H1 (cell line): ENCODE measurements at regions not wholly inside any gene's neighbourhood (a gene's known extent, or its start where the extent isn't known, plus 50 kb on each side); places are given as distances from the start of the nearest gene placed in this dataset.

ENCODE experiments used
- CTCF ChIA-PET: fragments of 300-600 bp; sonication (Branson Sonifier 250); formaldehyde crosslinking; loops from one replicate; lab custom pipeline; 2021; ENCODE audit not compliant: partially characterized antibody; lab: Charles Lee
- POLR2A ChIA-PET: fragments of 300-600 bp; sonication (Branson Sonifier 250); formaldehyde crosslinking; loops from one replicate; lab custom pipeline; 2021; ENCODE audit warnings: inconsistent platforms; ENCODE audit not compliant: partially characterized antibody; lab: Charles Lee
- DNase-seq, 2 experiments: peaks; one replicate each; pipeline versions ENCODE4 v3.0.0 to v3.0.0-alpha.2; 2010 to 2022; ENCODE audit warnings: low spot score in 2 of 2, low read depth in 1 of 2, mixed read lengths in 1 of 2
- FAIRE-seq: peaks from 2 replicates; lab custom pipeline; 2011; peaks lifted over from hg19 to GRCh38; lab: Jason Lieb, UNC
- H2AFZ ChIP-seq: 2 replicates; pipeline ENCODE4 v1.8.1; 2012; ENCODE audit warnings: low read length, inconsistent platforms
- H2AK5ac ChIP-seq: 2 replicates; pipeline ENCODE4 v1.6.1; 2013; ENCODE audit warnings: low read depth, low read length
- H2BK120ac ChIP-seq: replicated peaks from 2 replicates; pipeline ENCODE3; 2013; ENCODE audit warnings: low read depth, low read length, inconsistent platforms
- H2BK12ac ChIP-seq: 2 replicates; pipeline ENCODE4 v1.6.1; 2013; ENCODE audit warnings: low read depth, low read length
- H2BK15ac ChIP-seq: 2 replicates; pipeline ENCODE4 v1.6.1; 2013; ENCODE audit warnings: low read length
- H2BK20ac ChIP-seq: 2 replicates; pipeline ENCODE4 v1.6.1; 2013; ENCODE audit warnings: low read length
- H2BK5ac ChIP-seq: 2 replicates; pipeline ENCODE4 v1.6.1; 2013; ENCODE audit warnings: low read depth, low read length
- H3K14ac ChIP-seq: 2 replicates; pipeline ENCODE4 v1.6.1; 2013; ENCODE audit warnings: inconsistent platforms; ENCODE audit not compliant: insufficient read length
- H3K18ac ChIP-seq: 2 replicates; pipeline ENCODE4 v1.6.1; 2013; ENCODE audit warnings: low read length; ENCODE audit errors: extremely low read depth
- H3K23ac ChIP-seq: 2 replicates; pipeline ENCODE4 v1.6.1; 2013; ENCODE audit warnings: inconsistent platforms; ENCODE audit not compliant: insufficient read length
- H3K23me2 ChIP-seq: 2 replicates; pipeline ENCODE4 v1.6.1; 2013; ENCODE audit warnings: low read depth, low read length
- H3K27ac ChIP-seq: 2 replicates; pipeline ENCODE4 v1.6.1; 2011; ENCODE audit warnings: low read depth, low read length, inconsistent platforms
- H3K27me3 ChIP-seq, 4 experiments: replicated peaks in 1 of 4; 1 replicate in 1 of 4; 2 replicates in 3 of 4; pipeline versions ENCODE4 v1.6.1 to v1.8.1; 2011 to 2013; ENCODE audit warnings: low read length in 3 of 4, mild to moderate bottlenecking in 3 of 4, inconsistent platforms in 2 of 4, mixed read lengths in 2 of 4, moderate library complexity in 1 of 4; ENCODE audit not compliant: control insufficient read depth in 3 of 4, insufficient read depth in 3 of 4; ENCODE audit errors: extremely low read depth in 1 of 4
- H3K36me3 ChIP-seq, 4 experiments: 2 replicates each; pipeline versions ENCODE4 v1.6.1 to v1.8.1; 2011 to 2013; ENCODE audit warnings: mild to moderate bottlenecking in 4 of 4, low read length in 3 of 4, moderate library complexity in 2 of 4, control low read depth in 1 of 4, inconsistent platforms in 1 of 4; ENCODE audit not compliant: insufficient read depth in 4 of 4, control insufficient read depth in 2 of 4
- H3K4ac ChIP-seq: replicated peaks from 2 replicates; pipeline ENCODE3; 2013; ENCODE audit warnings: low read length, low read depth, mixed read lengths, inconsistent platforms; ENCODE audit not compliant: insufficient read length
- H3K4me1 ChIP-seq, 4 experiments: replicated peaks in 1 of 4; 1 replicate in 1 of 4; 2 replicates in 3 of 4; pipeline versions ENCODE4 v1.6.1 to v1.8.1; 2011 to 2013; ENCODE audit warnings: low read length in 3 of 4, inconsistent platforms in 2 of 4, mixed read lengths in 1 of 4; ENCODE audit not compliant: insufficient read depth in 4 of 4, control insufficient read depth in 3 of 4
- H3K4me2 ChIP-seq, 2 experiments: 2 replicates each; pipeline versions ENCODE4 v1.6.1 to v1.8.1; 2011 to 2013; ENCODE audit warnings: low read depth in 2 of 2, low read length in 2 of 2, control low read depth in 1 of 2, inconsistent platforms in 1 of 2, mild to moderate bottlenecking in 1 of 2; ENCODE audit not compliant: insufficient read depth in 1 of 2
- H3K4me3 ChIP-seq, 4 experiments: fragments of 200-600, 300-600 bp in 1 of 4; sonication (generic), shearing (Covaris generic), sonication (Bioruptor Twin) in 1 of 4; 2 replicates each; pipeline versions ENCODE4 v1.5.1 to v1.8.1; 2011 to 2016; ENCODE audit warnings: low read length in 4 of 4, low read depth in 3 of 4, control low read depth in 2 of 4, inconsistent platforms in 2 of 4, mild to moderate bottlenecking in 2 of 4, mixed read lengths in 1 of 4, moderate library complexity in 1 of 4; ENCODE audit not compliant: insufficient read depth in 2 of 4; ENCODE audit errors: extremely low read depth in 1 of 4
- H3K56ac ChIP-seq: replicated peaks from 2 replicates; pipeline ENCODE3; 2013; ENCODE audit warnings: low read depth, mild to moderate bottlenecking, mixed read lengths, low read length, inconsistent platforms; ENCODE audit not compliant: insufficient read length
- H3K79me1 ChIP-seq: 2 replicates; pipeline ENCODE4 v1.6.1; 2013; ENCODE audit warnings: low read depth, low read length, control low read depth
- H3K79me2 ChIP-seq, 2 experiments: 2 replicates each; pipeline versions ENCODE4 v1.6.1 to v1.8.1; 2012 to 2013; ENCODE audit warnings: low read length in 2 of 2, mild to moderate bottlenecking in 2 of 2, inconsistent platforms in 1 of 2; ENCODE audit not compliant: insufficient read depth in 2 of 2, control insufficient read depth in 1 of 2
- H3K9ac ChIP-seq, 4 experiments: replicated peaks in 1 of 4; 1 replicate in 1 of 4; 2 replicates in 3 of 4; pipeline versions ENCODE4 v1.6.1 to v1.8.1; 2011 to 2013; ENCODE audit warnings: low read depth in 3 of 4, low read length in 3 of 4, control low read depth in 2 of 4, mild to moderate bottlenecking in 2 of 4, moderate library complexity in 2 of 4, inconsistent platforms in 1 of 4; ENCODE audit errors: extremely low read depth in 1 of 4
- H3K9me3 ChIP-seq, 2 experiments: 2 replicates each; pipeline versions ENCODE4 v1.6.1 to v1.8.1; 2012 to 2013; ENCODE audit warnings: mild to moderate bottlenecking in 2 of 2, moderate library complexity in 2 of 2, control low read depth in 1 of 2, inconsistent platforms in 1 of 2, low read depth in 1 of 2, low read length in 1 of 2, mixed read lengths in 1 of 2; ENCODE audit not compliant: insufficient read depth in 2 of 2
- H4K20me1 ChIP-seq, 2 experiments: replicated peaks in 1 of 2; 2 replicates each; pipeline versions ENCODE3 to v1.8.1; 2011 to 2013; ENCODE audit warnings: inconsistent platforms in 2 of 2, low read length in 2 of 2, mild to moderate bottlenecking in 1 of 2; ENCODE audit not compliant: insufficient read depth in 2 of 2, control insufficient read depth in 1 of 2
- H4K5ac ChIP-seq: 2 replicates; pipeline ENCODE4 v1.6.1; 2013; ENCODE audit warnings: low read length, low read depth, mixed read lengths, inconsistent platforms; ENCODE audit not compliant: insufficient read length
- H4K8ac ChIP-seq: 2 replicates; pipeline ENCODE4 v1.8.0; 2013; ENCODE audit warnings: mild to moderate bottlenecking, moderate library complexity, low read length, inconsistent platforms; ENCODE audit not compliant: insufficient read depth; ENCODE audit errors: extremely low read depth
- H4K91ac ChIP-seq: replicated peaks from 2 replicates; pipeline ENCODE3; 2013; ENCODE audit warnings: low read length, mixed read lengths, inconsistent platforms; ENCODE audit not compliant: insufficient read length
- BRCA1 ChIP-seq: IDR thresholded peaks from 2 replicates; pipeline ENCODE4 v1.6.1; 2012; ENCODE audit warnings: low read depth, low read length, improper control_type of control experiment
- CREB1 ChIP-seq: IDR thresholded peaks from 2 replicates; pipeline ENCODE4 v1.6.1; 2012; ENCODE audit warnings: inconsistent platforms
- JUN ChIP-seq: IDR thresholded peaks from 2 replicates; pipeline ENCODE4 v1.6.1; 2011; ENCODE audit warnings: low read depth, mild to moderate bottlenecking, improper control_type of control experiment, low read length
- POU5F1 ChIP-seq: IDR thresholded peaks from 2 replicates; pipeline ENCODE4 v1.6.1; 2011; ENCODE audit warnings: low read depth, mild to moderate bottlenecking, low read length, moderate library complexity
- SAP30 ChIP-seq: fragments of 300-600 bp; sonication (generic); IDR thresholded peaks from 2 replicates; pipeline ENCODE4 v1.7.1; 2012; ENCODE audit warnings: low read length, moderate library complexity, mild to moderate bottlenecking, inconsistent platforms; ENCODE audit not compliant: insufficient read depth, insufficient replicate concordance
- SIX5 ChIP-seq: IDR thresholded peaks from 2 replicates; pipeline ENCODE4 v1.6.1; 2011; ENCODE audit warnings: mild to moderate bottlenecking, low read depth, low read length
- SRF ChIP-seq: IDR thresholded peaks from 2 replicates; pipeline ENCODE4 v1.6.1; 2011; ENCODE audit warnings: mild to moderate bottlenecking, low read depth, low read length, moderate library complexity
- TAF1 ChIP-seq: IDR thresholded peaks from 2 replicates; pipeline ENCODE4 v1.6.1; 2011; ENCODE audit warnings: mild to moderate bottlenecking, low read depth, low read length
- TAF7 ChIP-seq: optimal IDR thresholded peaks from 2 replicates; pipeline ENCODE3; 2011; ENCODE audit warnings: low read depth, mild to moderate bottlenecking, inconsistent platforms, low read length, moderate library complexity, borderline replicate concordance
- WGBS, 2 experiments: shearing (Covaris generic) in 1 of 2; methylation state at CpG; one replicate each; pipeline versions ENCODE4 v1.1.6 to v1.1.7; 2013 to 2015; ENCODE audit warnings: low lambda C conversion rate in 2 of 2, mixed read lengths in 2 of 2, inconsistent platforms in 1 of 2, low coverage in 1 of 2, missing lambda C conversion rate in 1 of 2; ENCODE audit not compliant: insufficient replicate concordance in 2 of 2, insufficient coverage in 1 of 2, insufficient read length in 1 of 2; ENCODE audit errors: extremely low coverage in 1 of 2, missing lambda C conversion rate in 1 of 2; 5-methylcytosine and 5-hydroxymethylcytosine counted together

DNA sequence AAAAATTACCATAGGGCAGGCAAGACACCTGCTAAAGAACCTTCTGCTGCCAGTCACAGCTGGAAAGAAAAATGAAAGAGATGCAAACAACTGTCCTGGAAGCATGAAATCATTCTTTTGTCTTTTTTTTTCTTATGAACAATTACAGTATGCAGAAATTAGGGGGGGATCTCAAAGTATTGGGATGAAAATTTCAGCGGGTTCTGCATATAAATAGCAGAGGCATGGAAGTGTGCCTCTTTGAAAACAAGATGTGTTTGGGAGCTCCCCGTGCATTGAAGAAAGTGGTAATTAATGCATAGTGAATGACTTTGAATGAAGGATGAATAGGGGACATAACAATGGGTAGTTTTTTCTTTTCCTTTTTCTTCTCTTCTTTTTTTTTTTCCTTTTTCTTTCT lies 431.2 kb downstream of the SOX2 start:
- CTCF ChIA-PET = interaction anchor here (0.6 to 1.6 kb wide), 2 partner anchors 11 to 106 kb away, joined by 3 read pairs; no protein-coding TSS in a partner anchor
- Histone ChIP-seq H3K4me3 (peak overlapping the region in 1 of 4 experiments; percentile 37; a peak in 2 of 8 replicates), H4K5ac (no peak overlapping the region), H2AFZ (no peak overlapping the region), H4K91ac (no peak overlapping the region), H2BK15ac (no peak overlapping the region), H3K4ac (no peak overlapping the region), H2BK12ac (no peak overlapping the region), H3K27ac (no peak overlapping the region), H2AK5ac (no peak overlapping the region), H3K9me3 (no peaks in the 10 kb centered on the region), H3K79me1 (no peaks in the 10 kb centered on the region), H3K36me3 (no peaks in the 10 kb centered on the region), H2BK20ac (no peak overlapping the region), H3K79me2 (no peaks in the 10 kb centered on the region), H3K27me3 (peaks cover 0 to 2% (median under 1%) of the 10 kb centered on the region in 4 experiments; a peak in 3 of 7 replicates), H3K23ac (no peak overlapping the region), H3K14ac (no peak overlapping the region), H3K9ac (no peak overlapping the region), H4K20me1 (no peaks in the 10 kb centered on the region), H4K8ac (no peak overlapping the region), H3K18ac (no peak overlapping the region), H2BK120ac (no peak overlapping the region), H2BK5ac (no peak overlapping the region), H3K23me2 (no peaks in the 10 kb centered on the region), H3K4me1 (peaks cover 0 to 14% (median 13%) of the 10 kb centered on the region in 4 experiments; a peak in 4 of 7 replicates), H3K4me2 (peak overlapping the region; percentile 3 to 15; a peak in 1 of 4 replicates), H3K56ac (no peak overlapping the region)
- 0% methylated on average over 2 of the region's 2 CpGs; no CpG with 5 or more reads in 1 of the 2 experiments for WGBS, 2 experiments
- POLR2A ChIA-PET = interaction anchor here (0.8 kb wide), 1 partner anchor 415 kb away, joined by 6 read pairs; no protein-coding TSS in a partner anchor
- DNase-seq (peak in 1 of 2 experiments; percentile 27), FAIRE-seq (peak; percentile 19)
- TF ChIP-seq SIX5 = no peak
- TF ChIP-seq TAF7 = no peak
- no peak for TF ChIP-seq SAP30
- no peak for TF ChIP-seq BRCA1
- TF ChIP-seq SRF = no peak
- peak; percentile 78 for TF ChIP-seq POU5F1
- TF ChIP-seq TAF1 = no peak
- no peak for TF ChIP-seq CREB1
- TF ChIP-seq JUN = no peak
